Liver (tissue), 8 donors: ENCODE measurements at regions not wholly inside any gene's neighbourhood (a gene's known extent, or its start where the extent isn't known, plus 50 kb on each side); places are given as distances from the start of the nearest gene placed in this dataset.

Experiments
- DNase-seq: peaks from one replicate; pipeline ENCODE4 v3.0.0-alpha.2; 2017; ENCODE audit warnings: low spot score
- H3K27ac ChIP-seq, 2 donors: one replicate each; pipeline ENCODE4 v1.7.0; 2013; ENCODE audit warnings: inconsistent platforms in 2 of 2, low read length in 2 of 2, control low read depth in 1 of 2, low read depth in 1 of 2, mild to moderate bottlenecking in 1 of 2
- H3K27me3 ChIP-seq, 4 donors: one replicate each; pipeline versions ENCODE4 v1.6.1 to v1.7.0; 2013; ENCODE audit warnings: low read length in 3 of 4, inconsistent platforms in 1 of 4, mild to moderate bottlenecking in 1 of 4, moderate library complexity in 1 of 4; ENCODE audit not compliant: control insufficient read depth in 4 of 4, insufficient read depth in 4 of 4
- H3K36me3 ChIP-seq, 4 donors: one replicate each; pipeline versions ENCODE4 v1.6.1 to v1.7.0; 2013; ENCODE audit warnings: low read length in 3 of 4, mild to moderate bottlenecking in 3 of 4, low read depth in 1 of 4, moderate library complexity in 1 of 4; ENCODE audit not compliant: control insufficient read depth in 4 of 4, insufficient read depth in 3 of 4
- H3K4me1 ChIP-seq, 4 donors: one replicate each; pipeline versions ENCODE4 v1.6.1 to v1.7.0; 2013; ENCODE audit warnings: low read length in 3 of 4, mild to moderate bottlenecking in 3 of 4, moderate library complexity in 1 of 4; ENCODE audit not compliant: control insufficient read depth in 4 of 4, insufficient read depth in 4 of 4
- H3K4me3 ChIP-seq, 3 donors: one replicate each; pipeline versions ENCODE4 v1.6.1 to v1.7.0; 2013; ENCODE audit warnings: low read length in 3 of 3, control low read depth in 1 of 3, low read depth in 1 of 3, mild to moderate bottlenecking in 1 of 3
- H3K9ac ChIP-seq, 2 donors: one replicate each; pipeline ENCODE4 v1.7.0; 2013; ENCODE audit warnings: low read length in 2 of 2, mild to moderate bottlenecking in 2 of 2, moderate library complexity in 2 of 2, control low read depth in 1 of 2, low read depth in 1 of 2
- H3K9me3 ChIP-seq, 4 donors: one replicate each; pipeline versions ENCODE4 v1.6.1 to v1.7.0; 2013; ENCODE audit warnings: low read length in 3 of 4; ENCODE audit not compliant: control insufficient read depth in 4 of 4
- EGR1 ChIP-seq, 2 donors: IDR thresholded peaks; 2 replicates each; pipeline ENCODE4 v1.6.1; 2016 to 2018; ENCODE audit warnings: antibody characterized with exemption in 2 of 2, low read depth in 2 of 2
- FOXA1 ChIP-seq: IDR thresholded peaks from 2 replicates; pipeline ENCODE4 v1.6.1; 2016; ENCODE audit warnings: antibody characterized with exemption
- FOXA2 ChIP-seq: IDR thresholded peaks from 2 replicates; pipeline ENCODE4 v1.6.1; 2016; ENCODE audit warnings: antibody characterized with exemption
- HNF4A ChIP-seq, 2 donors: conservative IDR thresholded peaks; 2 replicates each; pipeline ENCODE4 v1.6.1; 2016; ENCODE audit warnings: antibody characterized with exemption in 2 of 2, mild to moderate bottlenecking in 2 of 2
- JUND ChIP-seq, 2 donors: IDR thresholded peaks; 2 replicates each; pipeline ENCODE4 v1.6.1; 2016; ENCODE audit warnings: antibody characterized with exemption in 2 of 2
- NR2F2 ChIP-seq: IDR thresholded peaks from 2 replicates; pipeline ENCODE4 v1.6.1; 2016; ENCODE audit warnings: antibody characterized with exemption
- RXRA ChIP-seq, 2 donors: IDR thresholded peaks; 2 replicates each; pipeline ENCODE4 v1.6.1; 2017 to 2018; ENCODE audit warnings: antibody characterized with exemption in 2 of 2, mild to moderate bottlenecking in 1 of 2
- SP1 ChIP-seq: IDR thresholded peaks from 2 replicates; pipeline ENCODE4 v1.6.1; 2018; ENCODE audit warnings: antibody characterized with exemption, mild to moderate bottlenecking
- YY1 ChIP-seq: IDR thresholded peaks from 2 replicates; pipeline ENCODE4 v1.6.1; 2016; ENCODE audit warnings: antibody characterized with exemption, mild to moderate bottlenecking
- WGBS: extraction: QIAGEN DNeasy Blood & Tissue Kit; methylation state at CpG from one replicate; pipeline ENCODE4 v1.1.7; 2013; 5-methylcytosine and 5-hydroxymethylcytosine counted together
- TF ChIP-seq, protein P1 (sequence below): fragments of 150-350 bp; IDR thresholded peaks from 2 replicates; pipeline ENCODE4 v1.5.1; 2017; ENCODE audit warnings: improper control_type of control experiment, low read depth, low read length; ENCODE audit not compliant: missing input control
- TF ChIP-seq, protein P2 (sequence below): IDR thresholded peaks from 2 replicates; pipeline ENCODE4 v1.6.1; 2016; ENCODE audit warnings: antibody characterized with exemption
- TF ChIP-seq, protein P3 (sequence below): IDR thresholded peaks from 2 replicates; pipeline ENCODE4 v1.6.1; 2016; ENCODE audit warnings: antibody characterized with exemption, mild to moderate bottlenecking
- TF ChIP-seq, protein P4 (sequence below): IDR thresholded peaks from 2 replicates; pipeline ENCODE4 v1.6.1; 2016; ENCODE audit warnings: antibody characterized with exemption
- donor health status: healthy.
- donor health status: healthy.
- donor health status: healthy.
- donor health status: healthy.
- donor health status: healthy.

DNA sequence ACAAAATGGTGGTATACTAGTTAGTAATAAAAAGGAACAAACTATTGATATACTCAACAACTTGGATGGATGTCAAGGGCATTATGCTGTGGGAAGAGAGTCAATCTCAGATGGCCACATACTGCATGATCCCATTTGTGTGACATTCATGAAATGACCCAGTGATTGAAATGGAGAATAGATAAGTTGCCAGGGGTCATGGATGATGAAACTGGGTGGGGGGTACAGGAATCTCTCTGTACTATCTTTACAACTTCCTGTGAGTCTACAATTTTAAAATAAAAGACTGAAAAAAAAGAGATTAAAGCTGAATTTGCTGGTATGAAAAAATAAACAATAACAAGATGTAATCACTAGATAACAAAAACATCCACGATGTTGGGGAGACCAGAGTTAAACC is 70.5 kb upstream of the CDYL2 start (continued):
- TF ChIP-seq, protein P1, sequence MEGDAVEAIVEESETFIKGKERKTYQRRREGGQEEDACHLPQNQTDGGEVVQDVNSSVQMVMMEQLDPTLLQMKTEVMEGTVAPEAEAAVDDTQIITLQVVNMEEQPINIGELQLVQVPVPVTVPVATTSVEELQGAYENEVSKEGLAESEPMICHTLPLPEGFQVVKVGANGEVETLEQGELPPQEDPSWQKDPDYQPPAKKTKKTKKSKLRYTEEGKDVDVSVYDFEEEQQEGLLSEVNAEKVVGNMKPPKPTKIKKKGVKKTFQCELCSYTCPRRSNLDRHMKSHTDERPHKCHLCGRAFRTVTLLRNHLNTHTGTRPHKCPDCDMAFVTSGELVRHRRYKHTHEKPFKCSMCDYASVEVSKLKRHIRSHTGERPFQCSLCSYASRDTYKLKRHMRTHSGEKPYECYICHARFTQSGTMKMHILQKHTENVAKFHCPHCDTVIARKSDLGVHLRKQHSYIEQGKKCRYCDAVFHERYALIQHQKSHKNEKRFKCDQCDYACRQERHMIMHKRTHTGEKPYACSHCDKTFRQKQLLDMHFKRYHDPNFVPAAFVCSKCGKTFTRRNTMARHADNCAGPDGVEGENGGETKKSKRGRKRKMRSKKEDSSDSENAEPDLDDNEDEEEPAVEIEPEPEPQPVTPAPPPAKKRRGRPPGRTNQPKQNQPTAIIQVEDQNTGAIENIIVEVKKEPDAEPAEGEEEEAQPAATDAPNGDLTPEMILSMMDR, result no peak
- no peak for TF ChIP-seq SP1

DNA sequence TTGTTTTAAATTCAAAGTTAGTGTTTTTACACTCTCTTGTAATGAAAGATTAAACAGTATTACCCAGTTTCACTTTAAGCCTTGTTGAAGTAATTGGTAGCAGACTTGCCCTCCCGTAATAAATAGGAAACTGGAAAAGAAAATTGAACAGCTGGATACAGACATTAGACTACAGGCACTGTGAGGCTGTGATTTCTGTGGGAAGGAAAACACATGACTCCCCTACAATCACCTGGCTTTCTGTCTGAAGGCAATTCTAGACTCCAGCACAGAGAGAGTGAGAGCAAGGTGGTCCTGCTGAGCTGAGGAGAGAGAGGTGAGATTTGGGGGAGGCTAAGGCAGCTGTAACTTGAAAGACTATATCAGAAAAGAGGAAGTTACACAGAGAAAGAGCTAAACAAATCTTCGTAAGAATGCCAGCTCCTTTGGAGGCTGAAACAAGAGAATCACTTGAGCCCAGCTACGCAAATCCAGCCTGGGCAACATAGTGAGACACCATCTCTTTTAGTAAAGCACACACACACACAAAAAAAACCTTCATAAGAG is 57.8 kb upstream of the CDYL2 start:
- TF ChIP-seq YY1 (no peak), SP1 (no peak), FOXA1 (no peak), FOXA2 (no peak), EGR1 (IDR thresholded peaks at IDR 0.05; ENCODE audit: low read depth in 2 of 2) (no peak), HNF4A (conservative IDR thresholded peaks at IDR 0.05) (no peak), JUND (IDR thresholded peaks at IDR 0.05) (no peak), NR2F2 (no peak), RXRA (IDR thresholded peaks at IDR 0.05) (no peak)
- TF ChIP-seq, protein P2, sequence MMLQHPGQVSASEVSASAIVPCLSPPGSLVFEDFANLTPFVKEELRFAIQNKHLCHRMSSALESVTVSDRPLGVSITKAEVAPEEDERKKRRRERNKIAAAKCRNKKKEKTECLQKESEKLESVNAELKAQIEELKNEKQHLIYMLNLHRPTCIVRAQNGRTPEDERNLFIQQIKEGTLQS, result no peak
- TF ChIP-seq, protein P3, sequence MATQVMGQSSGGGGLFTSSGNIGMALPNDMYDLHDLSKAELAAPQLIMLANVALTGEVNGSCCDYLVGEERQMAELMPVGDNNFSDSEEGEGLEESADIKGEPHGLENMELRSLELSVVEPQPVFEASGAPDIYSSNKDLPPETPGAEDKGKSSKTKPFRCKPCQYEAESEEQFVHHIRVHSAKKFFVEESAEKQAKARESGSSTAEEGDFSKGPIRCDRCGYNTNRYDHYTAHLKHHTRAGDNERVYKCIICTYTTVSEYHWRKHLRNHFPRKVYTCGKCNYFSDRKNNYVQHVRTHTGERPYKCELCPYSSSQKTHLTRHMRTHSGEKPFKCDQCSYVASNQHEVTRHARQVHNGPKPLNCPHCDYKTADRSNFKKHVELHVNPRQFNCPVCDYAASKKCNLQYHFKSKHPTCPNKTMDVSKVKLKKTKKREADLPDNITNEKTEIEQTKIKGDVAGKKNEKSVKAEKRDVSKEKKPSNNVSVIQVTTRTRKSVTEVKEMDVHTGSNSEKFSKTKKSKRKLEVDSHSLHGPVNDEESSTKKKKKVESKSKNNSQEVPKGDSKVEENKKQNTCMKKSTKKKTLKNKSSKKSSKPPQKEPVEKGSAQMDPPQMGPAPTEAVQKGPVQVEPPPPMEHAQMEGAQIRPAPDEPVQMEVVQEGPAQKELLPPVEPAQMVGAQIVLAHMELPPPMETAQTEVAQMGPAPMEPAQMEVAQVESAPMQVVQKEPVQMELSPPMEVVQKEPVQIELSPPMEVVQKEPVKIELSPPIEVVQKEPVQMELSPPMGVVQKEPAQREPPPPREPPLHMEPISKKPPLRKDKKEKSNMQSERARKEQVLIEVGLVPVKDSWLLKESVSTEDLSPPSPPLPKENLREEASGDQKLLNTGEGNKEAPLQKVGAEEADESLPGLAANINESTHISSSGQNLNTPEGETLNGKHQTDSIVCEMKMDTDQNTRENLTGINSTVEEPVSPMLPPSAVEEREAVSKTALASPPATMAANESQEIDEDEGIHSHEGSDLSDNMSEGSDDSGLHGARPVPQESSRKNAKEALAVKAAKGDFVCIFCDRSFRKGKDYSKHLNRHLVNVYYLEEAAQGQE, result no peak
- TF ChIP-seq, protein P4, sequence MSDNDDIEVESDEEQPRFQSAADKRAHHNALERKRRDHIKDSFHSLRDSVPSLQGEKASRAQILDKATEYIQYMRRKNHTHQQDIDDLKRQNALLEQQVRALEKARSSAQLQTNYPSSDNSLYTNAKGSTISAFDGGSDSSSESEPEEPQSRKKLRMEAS, result no peak
- TF ChIP-seq, protein P1, result no peak
- 66% methylated on average over 3 of the region's 3 CpGs for WGBS

More for the DNA sequence above, 57.8 kb upstream of the CDYL2 start:
- Histone ChIP-seq H3K27me3 (no peaks in the 10 kb centered on the region), H3K36me3 (no peaks in the 10 kb centered on the region), H3K27ac (no peak overlapping the region), H3K4me1 (no peaks in the 10 kb centered on the region), H3K9me3 (no peaks in the 10 kb centered on the region), H3K4me3 (no peak overlapping the region), H3K9ac (no peak overlapping the region)
- no peak for DNase-seq
